Activated CD4-positive, alpha-beta memory T cell treated with anti-CD3 and anti-CD28 coated beads for 36 hours (primary cell): ENCODE measurements at regions not wholly inside any gene's neighbourhood (a gene's known extent, or its start where the extent isn't known, plus 50 kb on each side); places are given as distances from the start of the nearest gene placed in this dataset.

Experiments used
- CTCF ChIA-PET: fragments of 350-600 bp; sonication (Branson Sonifier 250); formaldehyde crosslinking; loops from one replicate; lab custom pipeline; 2021; ENCODE audit warnings: antibody characterized with exemption, inconsistent platforms; lab: Charles Lee
- POLR2A ChIA-PET: fragments of 350-600 bp; sonication (Branson Sonifier 250); formaldehyde crosslinking; loops from one replicate; lab custom pipeline; 2021; ENCODE audit warnings: antibody characterized with exemption; lab: Charles Lee
- DNase-seq: peaks from one replicate; pipeline ENCODE4 v3.0.0-alpha.2; 2020
- H3K27ac Mint-ChIP-seq: one replicate; pipeline ENCODE4 v1.8.0; 2021; ENCODE audit warnings: mixed read lengths
- H3K27me3 Mint-ChIP-seq: one replicate; pipeline ENCODE4 v1.8.0; 2021; ENCODE audit warnings: mixed read lengths
- H3K36me3 Mint-ChIP-seq: one replicate; pipeline ENCODE4 v1.8.0; 2021; ENCODE audit warnings: mixed read lengths
- H3K4me1 Mint-ChIP-seq: one replicate; pipeline ENCODE4 v1.8.0; 2021; ENCODE audit warnings: low read depth, mixed read lengths
- H3K4me3 Mint-ChIP-seq: one replicate; pipeline ENCODE4 v1.8.0; 2021; ENCODE audit warnings: mild to moderate bottlenecking, mixed read lengths
- H3K9me3 Mint-ChIP-seq: one replicate; pipeline ENCODE4 v1.8.0; 2021; ENCODE audit warnings: mixed read lengths
- intact Hi-C: fragments of 100-400 bp; cut with micrococcal nuclease; formaldehyde crosslinking; loops from one replicate; pipeline ENCODE4 v1.15.1; 2023

DNA sequence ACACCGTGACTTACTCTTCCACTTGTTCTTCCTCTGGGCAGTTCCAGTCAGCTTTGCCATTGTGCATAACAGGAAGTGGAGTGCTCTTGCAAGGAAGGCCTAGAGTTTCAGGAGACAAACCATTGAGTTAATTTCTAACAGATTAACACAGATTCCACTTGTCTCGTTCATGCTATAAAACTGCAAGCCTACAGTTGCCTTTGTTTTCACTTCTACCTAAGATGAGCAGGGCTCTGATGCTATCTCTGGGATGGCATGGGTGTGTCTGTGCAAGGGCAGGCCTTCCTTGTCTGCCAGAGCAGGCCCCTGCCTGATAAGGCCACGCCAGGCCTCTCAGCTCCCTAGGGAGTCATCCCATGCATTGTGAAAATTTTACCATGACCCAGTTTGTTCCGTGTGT, 67.7 kb upstream of the PGRMC2 start:
- CTCF ChIA-PET = no interaction called here

DNA sequence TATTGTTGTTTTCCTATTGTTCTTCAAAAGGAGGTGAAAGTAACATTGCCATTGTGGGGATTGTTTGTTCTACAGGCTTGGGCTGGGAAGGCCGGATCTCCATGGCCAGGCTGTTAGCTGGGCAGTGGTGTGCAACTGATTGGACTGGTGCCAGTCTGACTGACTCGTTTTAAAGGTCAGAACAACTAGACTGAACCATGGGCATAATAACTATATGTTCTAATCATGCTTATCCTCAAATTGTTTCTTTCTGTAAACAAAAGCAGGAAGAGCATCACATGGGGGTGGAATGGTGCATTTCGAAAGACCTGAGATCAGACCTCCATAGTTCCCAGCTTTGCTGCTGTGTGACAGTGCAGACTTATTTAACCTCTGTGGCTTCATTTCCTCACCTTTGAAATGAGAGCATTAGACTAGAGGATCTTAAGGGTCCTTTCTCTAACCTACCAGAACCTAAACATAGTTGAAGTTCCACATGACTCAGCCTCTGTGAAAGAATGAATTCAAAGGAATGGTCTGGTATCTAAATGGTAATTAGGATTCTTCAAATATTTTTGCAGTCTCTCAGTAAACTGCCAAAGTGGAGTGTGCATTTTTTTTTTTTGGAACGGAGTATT, 66.7 kb upstream of the PGRMC2 start:
- no peaks in the 10 kb centered on the region for H3K4me1 Mint-ChIP-seq

More for the DNA sequence above, 67.7 kb upstream of the PGRMC2 start:
- POLR2A ChIA-PET = no interaction called here
- Mint-ChIP-seq H3K4me1 (no peaks in the 10 kb centered on the region), H3K27me3 (no peaks in the 10 kb centered on the region), H3K9me3 (no peaks in the 10 kb centered on the region), H3K36me3 (no peaks in the 10 kb centered on the region), H3K4me3 (no peak overlapping the region), H3K27ac (no peak overlapping the region)
- intact Hi-C loops = no loop called here
- no peak for DNase-seq

GRCh38 chr4:128353791-128354190, 66.2 kb upstream of the PGRMC2 start:
- ChIA-PET CTCF (interaction anchor here (0.6 kb wide), 1 partner anchor 432 kb away, joined by 3 read pairs; no protein-coding TSS in a partner anchor), POLR2A (no interaction called here)
- intact Hi-C loops = no loop called here
- no peaks in the 10 kb centered on the region for H3K9me3 Mint-ChIP-seq
- no peak overlapping the region for H3K4me3 Mint-ChIP-seq
- DNase-seq = no peak
- H3K36me3 Mint-ChIP-seq = no peaks in the 10 kb centered on the region
- H3K4me1 Mint-ChIP-seq = no peaks in the 10 kb centered on the region
- H3K27ac Mint-ChIP-seq = no peak overlapping the region
- no peaks in the 10 kb centered on the region for H3K27me3 Mint-ChIP-seq

More for the DNA sequence above, 66.7 kb upstream of the PGRMC2 start:
- intact Hi-C loops = no loop called here
- H3K4me3 Mint-ChIP-seq = no peak overlapping the region
- POLR2A ChIA-PET = no interaction called here
- no peaks in the 10 kb centered on the region for H3K36me3 Mint-ChIP-seq
- no peaks in the 10 kb centered on the region for H3K9me3 Mint-ChIP-seq
- CTCF ChIA-PET = interaction anchor here (0.6 kb wide), 1 partner anchor 433 kb away, joined by 3 read pairs; no protein-coding TSS in a partner anchor
- no peak for DNase-seq
- no peak overlapping the region for H3K27ac Mint-ChIP-seq
- H3K27me3 Mint-ChIP-seq = no peaks in the 10 kb centered on the region

- no peak overlapping the region for H3K27ac Mint-ChIP-seq
- intact Hi-C loops = no loop called here
- POLR2A ChIA-PET = no interaction called here
- no peaks in the 10 kb centered on the region for H3K27me3 Mint-ChIP-seq
- no peaks in the 10 kb centered on the region for H3K4me1 Mint-ChIP-seq
- no peak overlapping the region for H3K4me3 Mint-ChIP-seq
- peaks cover 2% of the 10 kb centered on the region for H3K36me3 Mint-ChIP-seq
- no peak for DNase-seq
- no peaks in the 10 kb centered on the region for H3K9me3 Mint-ChIP-seq
- CTCF ChIA-PET = no interaction called here
Observed at GRCh38 chr4:128351502-128351901, 63.9 kb upstream of the PGRMC2 start.

GRCh38 chr4:128350449-128351045, 62.9 kb upstream of the PGRMC2 start:
- no peak for DNase-seq
- no peaks in the 10 kb centered on the region for H3K4me1 Mint-ChIP-seq
- no peak overlapping the region for H3K4me3 Mint-ChIP-seq
- intact Hi-C loops = no loop called here
- H3K27ac Mint-ChIP-seq = no peak overlapping the region
- no peaks in the 10 kb centered on the region for H3K9me3 Mint-ChIP-seq
- H3K36me3 Mint-ChIP-seq = peaks cover 2% of the 10 kb centered on the region
- POLR2A ChIA-PET = no interaction called here
- no peaks in the 10 kb centered on the region for H3K27me3 Mint-ChIP-seq
- CTCF ChIA-PET = no interaction called here

DNA sequence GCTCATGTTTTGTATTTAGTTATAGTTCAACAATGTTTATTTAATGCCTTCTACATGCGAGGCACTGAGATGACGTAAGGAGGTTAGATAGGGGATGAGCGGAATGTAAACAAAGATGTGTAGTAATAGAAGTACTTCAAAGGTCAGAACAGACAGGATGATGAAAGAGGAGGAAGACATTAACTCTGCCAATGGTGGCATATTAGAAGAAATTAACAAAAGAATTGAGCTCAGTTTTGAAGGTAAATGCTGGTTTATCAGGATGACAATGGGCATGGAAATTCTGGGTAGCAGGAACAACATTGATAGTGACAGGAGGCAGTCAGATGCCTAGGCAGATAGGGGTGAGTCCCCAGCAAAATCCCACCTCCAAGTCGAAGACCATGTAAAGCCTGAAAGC, 62.3 kb upstream of the PGRMC2 start:
- Mint-ChIP-seq H3K27ac (no peak overlapping the region), H3K27me3 (no peaks in the 10 kb centered on the region), H3K4me3 (no peak overlapping the region), H3K36me3 (peaks cover 2% of the 10 kb centered on the region), H3K9me3 (no peaks in the 10 kb centered on the region), H3K4me1 (no peaks in the 10 kb centered on the region)
- intact Hi-C loops = no loop called here
- ChIA-PET POLR2A (no interaction called here), CTCF (no interaction called here)
- no peak for DNase-seq

- H3K27ac Mint-ChIP-seq = no peak overlapping the region
- H3K4me1 Mint-ChIP-seq = no peaks in the 10 kb centered on the region
- H3K36me3 Mint-ChIP-seq = peaks cover 2% of the 10 kb centered on the region
- ChIA-PET POLR2A (no interaction called here), CTCF (no interaction called here)
- no peaks in the 10 kb centered on the region for H3K27me3 Mint-ChIP-seq
- H3K9me3 Mint-ChIP-seq = no peaks in the 10 kb centered on the region
- DNase-seq = no peak
- H3K4me3 Mint-ChIP-seq = no peak overlapping the region
- intact Hi-C loops = no loop called here
Observed at GRCh38 chr4:128347930-128348660, 60.5 kb upstream of the PGRMC2 start.

DNA sequence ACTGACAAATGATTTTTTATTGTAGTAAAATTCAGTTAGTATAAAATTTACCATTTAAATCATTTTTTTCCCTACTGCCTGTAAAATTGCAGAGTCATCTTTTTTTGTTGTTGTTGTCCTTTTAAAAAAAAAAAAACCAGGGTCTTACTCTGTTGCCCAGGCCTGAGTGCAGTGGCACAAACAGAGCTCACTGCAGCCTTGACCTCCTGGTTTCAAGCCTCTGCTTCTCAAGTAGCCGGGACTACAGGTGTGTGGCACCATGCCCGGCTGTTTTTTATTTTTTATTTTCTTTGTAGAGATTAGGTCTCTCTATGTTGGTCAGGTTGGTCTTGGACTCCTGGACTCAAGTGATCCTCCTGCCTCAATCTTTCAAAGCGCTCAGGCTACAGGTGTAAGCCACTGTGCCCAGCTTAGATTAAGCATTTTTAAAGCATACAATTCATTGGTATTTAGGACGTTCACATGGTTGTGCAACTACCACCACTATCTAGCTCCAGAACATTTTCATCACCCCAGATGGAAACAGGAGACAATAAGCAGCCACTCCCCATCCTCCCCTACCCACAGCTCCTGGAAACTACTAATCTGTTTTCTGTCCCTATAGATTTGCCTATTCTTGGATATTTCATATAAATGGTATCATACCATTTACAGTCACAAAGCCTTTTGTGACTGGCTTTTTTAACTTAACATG, 59.7 kb upstream of the PGRMC2 start:
- H3K36me3 Mint-ChIP-seq = peaks cover 2% of the 10 kb centered on the region
- H3K27ac Mint-ChIP-seq = no peak overlapping the region
- no peaks in the 10 kb centered on the region for H3K9me3 Mint-ChIP-seq
- intact Hi-C loops = no loop called here
- no peak overlapping the region for H3K4me3 Mint-ChIP-seq
- no peaks in the 10 kb centered on the region for H3K4me1 Mint-ChIP-seq
- DNase-seq = no peak
- H3K27me3 Mint-ChIP-seq = no peaks in the 10 kb centered on the region
- ChIA-PET CTCF (no interaction called here), POLR2A (no interaction called here)

- Mint-ChIP-seq H3K9me3 (no peaks in the 10 kb centered on the region), H3K4me1 (no peaks in the 10 kb centered on the region), H3K36me3 (peaks cover 2% of the 10 kb centered on the region), H3K27me3 (no peaks in the 10 kb centered on the region), H3K4me3 (no peak overlapping the region), H3K27ac (no peak overlapping the region)
- intact Hi-C loops = no loop called here
- CTCF ChIA-PET = no interaction called here
- POLR2A ChIA-PET = no interaction called here
- no peak for DNase-seq
Observed at GRCh38 chr4:128346054-128346716, 58.6 kb upstream of the PGRMC2 start.

DNA sequence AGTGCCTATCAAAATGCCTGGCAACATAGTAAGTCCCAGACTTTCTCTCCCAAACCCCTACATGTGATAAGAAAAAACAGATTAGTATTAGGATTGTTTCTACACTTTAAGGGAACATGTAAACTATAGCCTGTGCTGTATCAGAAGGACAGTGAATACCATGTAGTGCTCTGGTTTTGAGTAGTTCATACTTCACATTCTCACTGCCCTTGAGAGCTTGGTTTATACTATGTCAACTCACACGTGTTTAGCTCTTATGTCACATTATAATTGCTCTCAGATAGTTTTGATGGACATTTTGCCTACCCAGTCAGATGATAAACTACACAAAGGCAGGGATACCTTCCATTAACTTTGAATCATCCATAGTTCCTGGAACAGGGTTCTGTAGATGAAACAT, 58.0 kb upstream of the PGRMC2 start:
- POLR2A ChIA-PET = no interaction called here
- DNase-seq = no peak
- peaks cover 2% of the 10 kb centered on the region for H3K36me3 Mint-ChIP-seq
- no peaks in the 10 kb centered on the region for H3K9me3 Mint-ChIP-seq
- H3K4me1 Mint-ChIP-seq = no peaks in the 10 kb centered on the region
- no peaks in the 10 kb centered on the region for H3K27me3 Mint-ChIP-seq
- CTCF ChIA-PET = no interaction called here
- intact Hi-C loops = no loop called here
- H3K27ac Mint-ChIP-seq = no peak overlapping the region
- H3K4me3 Mint-ChIP-seq = no peak overlapping the region

GRCh38 chr4:128342762-128343161, 55.1 kb upstream of the PGRMC2 start:
- H3K4me1 Mint-ChIP-seq = no peaks in the 10 kb centered on the region
- H3K27me3 Mint-ChIP-seq = no peaks in the 10 kb centered on the region
- H3K9me3 Mint-ChIP-seq = no peaks in the 10 kb centered on the region
- ChIA-PET CTCF (no interaction called here), POLR2A (no interaction called here)
- H3K4me3 Mint-ChIP-seq = no peak overlapping the region
- no peak for DNase-seq
- H3K27ac Mint-ChIP-seq = no peak overlapping the region
- intact Hi-C loops = no loop called here
- H3K36me3 Mint-ChIP-seq = no peaks in the 10 kb centered on the region

- H3K27me3 Mint-ChIP-seq = no peaks in the 10 kb centered on the region
- intact Hi-C loops = no loop called here
- no peaks in the 10 kb centered on the region for H3K9me3 Mint-ChIP-seq
- H3K36me3 Mint-ChIP-seq = no peaks in the 10 kb centered on the region
- POLR2A ChIA-PET = no interaction called here
- H3K27ac Mint-ChIP-seq = no peak overlapping the region
- no peak for DNase-seq
- CTCF ChIA-PET = interaction anchor here (0.5 kb wide), 1 partner anchor 151 kb away, joined by 4 read pairs; no protein-coding TSS in a partner anchor
- no peak overlapping the region for H3K4me3 Mint-ChIP-seq
- no peaks in the 10 kb centered on the region for H3K4me1 Mint-ChIP-seq
Observed at GRCh38 chr4:128341634-128342033, 54.0 kb upstream of the PGRMC2 start.
